PC-9 (cell line): ENCODE measurements at regions not wholly inside any gene's neighbourhood (a gene's known extent, or its start where the extent isn't known, plus 50 kb on each side); places are given as distances from the start of the nearest gene placed in this dataset.

Experiments
- EZH2 ChIP-seq: fragments of 200-600 bp; sonication (generic); IDR thresholded peaks from 2 replicates; pipeline ENCODE4 v1.8.0; 2017; ENCODE audit warnings: antibody characterized with exemption, low read depth
- TF ChIP-seq, protein P1 (sequence below): fragments of 200-600 bp; sonication (generic); conservative IDR thresholded peaks from 2 replicates; pipeline ENCODE4 v1.6.1; 2017; ENCODE audit warnings: mixed run types, antibody characterized with exemption, mild to moderate bottlenecking, moderate library complexity

- no peak for TF ChIP-seq EZH2
- TF ChIP-seq, protein P1, sequence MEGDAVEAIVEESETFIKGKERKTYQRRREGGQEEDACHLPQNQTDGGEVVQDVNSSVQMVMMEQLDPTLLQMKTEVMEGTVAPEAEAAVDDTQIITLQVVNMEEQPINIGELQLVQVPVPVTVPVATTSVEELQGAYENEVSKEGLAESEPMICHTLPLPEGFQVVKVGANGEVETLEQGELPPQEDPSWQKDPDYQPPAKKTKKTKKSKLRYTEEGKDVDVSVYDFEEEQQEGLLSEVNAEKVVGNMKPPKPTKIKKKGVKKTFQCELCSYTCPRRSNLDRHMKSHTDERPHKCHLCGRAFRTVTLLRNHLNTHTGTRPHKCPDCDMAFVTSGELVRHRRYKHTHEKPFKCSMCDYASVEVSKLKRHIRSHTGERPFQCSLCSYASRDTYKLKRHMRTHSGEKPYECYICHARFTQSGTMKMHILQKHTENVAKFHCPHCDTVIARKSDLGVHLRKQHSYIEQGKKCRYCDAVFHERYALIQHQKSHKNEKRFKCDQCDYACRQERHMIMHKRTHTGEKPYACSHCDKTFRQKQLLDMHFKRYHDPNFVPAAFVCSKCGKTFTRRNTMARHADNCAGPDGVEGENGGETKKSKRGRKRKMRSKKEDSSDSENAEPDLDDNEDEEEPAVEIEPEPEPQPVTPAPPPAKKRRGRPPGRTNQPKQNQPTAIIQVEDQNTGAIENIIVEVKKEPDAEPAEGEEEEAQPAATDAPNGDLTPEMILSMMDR, result no peak
Measured at GRCh38 chr5:82777106-82777505, 300.1 kb downstream of the TMEM167A start.
